AG09319 (cell line): ENCODE measurements at regions not wholly inside any gene's neighbourhood (a gene's known extent, or its start where the extent isn't known, plus 50 kb on each side); places are given as distances from the start of the nearest gene placed in this dataset.

Source experiments
- DNase-seq: peaks from one replicate; pipeline ENCODE4 v3.0.0-alpha.2; 2010; ENCODE audit warnings: low read depth; ENCODE audit errors: extremely low read depth
- TF ChIP-seq, protein P1 (sequence below): IDR thresholded peaks from 2 replicates; pipeline ENCODE4 v1.5.1; 2011; ENCODE audit warnings: low read depth, mild to moderate bottlenecking, inconsistent platforms, low read length, moderate library complexity

DNA sequence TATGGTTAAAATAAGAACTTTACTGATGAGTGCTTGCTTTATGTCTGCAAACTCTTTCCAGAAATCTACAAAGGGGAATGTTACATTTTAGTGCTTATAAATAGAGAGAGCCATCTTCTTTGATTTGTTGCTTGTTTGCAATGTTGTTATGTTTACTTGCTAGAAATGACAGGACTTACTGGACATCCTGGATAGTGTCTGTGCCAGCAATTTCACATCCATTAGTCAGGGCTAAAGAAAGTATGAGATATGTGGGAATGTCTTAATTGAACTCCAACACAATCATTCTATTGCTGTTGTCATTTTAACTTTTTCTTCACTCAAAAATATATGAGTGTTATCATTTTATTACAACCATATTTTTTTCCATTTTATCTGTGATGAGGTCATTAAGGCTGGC lies 453.2 kb downstream of the TNS3 start:
- DNase-seq: no peak
- TF ChIP-seq, protein P1, sequence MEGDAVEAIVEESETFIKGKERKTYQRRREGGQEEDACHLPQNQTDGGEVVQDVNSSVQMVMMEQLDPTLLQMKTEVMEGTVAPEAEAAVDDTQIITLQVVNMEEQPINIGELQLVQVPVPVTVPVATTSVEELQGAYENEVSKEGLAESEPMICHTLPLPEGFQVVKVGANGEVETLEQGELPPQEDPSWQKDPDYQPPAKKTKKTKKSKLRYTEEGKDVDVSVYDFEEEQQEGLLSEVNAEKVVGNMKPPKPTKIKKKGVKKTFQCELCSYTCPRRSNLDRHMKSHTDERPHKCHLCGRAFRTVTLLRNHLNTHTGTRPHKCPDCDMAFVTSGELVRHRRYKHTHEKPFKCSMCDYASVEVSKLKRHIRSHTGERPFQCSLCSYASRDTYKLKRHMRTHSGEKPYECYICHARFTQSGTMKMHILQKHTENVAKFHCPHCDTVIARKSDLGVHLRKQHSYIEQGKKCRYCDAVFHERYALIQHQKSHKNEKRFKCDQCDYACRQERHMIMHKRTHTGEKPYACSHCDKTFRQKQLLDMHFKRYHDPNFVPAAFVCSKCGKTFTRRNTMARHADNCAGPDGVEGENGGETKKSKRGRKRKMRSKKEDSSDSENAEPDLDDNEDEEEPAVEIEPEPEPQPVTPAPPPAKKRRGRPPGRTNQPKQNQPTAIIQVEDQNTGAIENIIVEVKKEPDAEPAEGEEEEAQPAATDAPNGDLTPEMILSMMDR: no peak

DNA sequence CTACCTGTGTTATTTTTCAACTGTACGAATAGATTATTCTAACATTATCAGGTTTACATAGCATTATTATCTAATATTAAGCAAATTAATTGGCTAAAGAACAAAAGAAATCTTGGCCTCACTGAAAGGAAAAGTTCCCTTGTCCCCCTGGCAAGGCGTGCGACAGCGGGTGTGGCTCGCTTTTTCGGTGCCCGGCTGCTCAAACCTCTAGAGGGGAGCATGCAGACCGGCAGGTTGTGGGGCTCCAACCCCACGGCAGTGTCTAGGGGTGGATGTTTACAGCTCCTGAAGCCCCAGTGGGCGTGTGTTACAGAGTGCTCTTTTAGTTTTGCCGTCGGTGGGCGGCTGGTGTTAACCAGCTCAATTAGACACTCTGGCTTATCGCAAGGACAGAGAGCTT lies 456.4 kb downstream of the TNS3 start:
- no peak for DNase-seq
- TF ChIP-seq, protein P1: no peak

DNA sequence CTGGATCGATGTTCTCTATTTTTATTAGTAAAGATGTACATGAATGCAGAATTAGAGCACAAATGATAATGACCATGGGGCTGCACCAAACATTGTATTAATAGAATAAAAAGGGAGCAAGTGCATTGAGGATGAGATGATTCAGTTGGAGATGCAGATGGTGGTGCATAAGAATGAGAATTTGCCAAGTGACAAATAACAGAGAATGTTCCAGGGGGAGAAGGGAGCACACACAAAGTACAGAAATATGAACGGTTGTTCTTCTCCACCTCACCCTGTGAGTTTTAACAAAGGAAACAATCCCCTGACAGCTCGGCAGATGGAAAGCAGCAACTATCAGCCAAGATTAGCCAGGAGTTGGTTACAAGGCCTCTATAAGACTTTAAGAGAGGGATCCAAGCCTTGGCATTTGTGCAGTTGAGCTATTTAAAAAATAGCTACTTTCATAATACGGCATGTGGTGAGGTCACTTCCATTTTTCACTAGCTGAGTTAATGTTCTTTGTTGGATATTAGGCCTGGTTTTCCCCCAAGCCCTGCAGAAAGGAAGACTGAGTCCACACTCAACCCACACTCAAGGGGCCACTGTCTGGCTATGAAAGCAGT lies 462.5 kb downstream of the TNS3 start:
- TF ChIP-seq, protein P1: no peak

DNA sequence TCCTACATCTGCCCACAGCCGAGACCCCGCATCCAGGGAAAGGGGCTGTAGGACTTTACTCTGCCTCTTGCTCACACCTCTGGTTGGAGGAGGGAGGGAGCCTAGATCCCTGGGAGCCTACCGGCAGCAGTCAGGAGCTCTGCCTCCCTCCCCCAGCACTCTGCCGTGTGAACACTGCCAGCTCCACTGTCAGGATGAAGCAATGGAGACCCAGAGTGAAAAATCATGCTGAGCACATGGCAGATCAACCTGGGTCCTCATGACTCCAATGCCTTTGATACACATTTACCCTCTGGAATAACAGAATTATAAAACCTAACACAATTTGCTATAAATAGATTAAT lies 477.7 kb downstream of the TNS3 start:
- TF ChIP-seq, protein P1: no peak
- no peak for DNase-seq

More for the DNA sequence above, 462.5 kb downstream of the TNS3 start:
- DNase-seq: no peak

DNA sequence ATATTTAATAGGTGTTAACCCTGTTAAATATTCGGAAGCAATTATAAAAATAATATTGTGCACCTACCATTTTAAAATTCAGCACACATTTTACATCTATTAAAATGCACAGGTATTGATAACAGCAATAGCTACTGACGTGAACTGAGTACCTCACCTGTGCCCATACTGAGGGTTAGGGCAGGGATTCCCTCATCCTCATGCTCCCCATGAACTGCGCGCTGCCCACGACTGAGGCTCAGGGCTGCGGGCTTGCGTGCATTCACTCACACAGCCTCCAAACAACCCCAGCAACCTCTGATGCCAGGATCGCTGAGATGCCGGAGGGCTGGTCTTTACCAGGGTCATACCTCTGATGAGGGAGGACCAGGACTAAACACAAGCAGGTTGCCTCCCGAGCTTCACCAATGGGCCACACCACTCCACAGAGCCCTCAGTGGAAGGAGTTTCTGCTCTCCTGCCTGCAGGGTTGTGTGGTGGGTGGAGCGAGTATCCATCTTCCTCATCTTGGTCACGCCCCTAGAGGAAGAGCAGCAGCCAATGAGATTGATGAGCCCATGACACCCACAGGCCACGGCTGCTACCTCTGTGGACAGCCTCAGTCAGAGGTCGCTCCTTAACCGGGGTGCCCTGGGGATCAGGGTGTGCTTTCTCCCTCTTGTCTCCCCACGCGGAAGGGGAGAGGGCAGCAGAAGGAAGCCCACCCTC lies 478.3 kb downstream of the TNS3 start:
- TF ChIP-seq, protein P1: no peak
- no peak for DNase-seq

DNA sequence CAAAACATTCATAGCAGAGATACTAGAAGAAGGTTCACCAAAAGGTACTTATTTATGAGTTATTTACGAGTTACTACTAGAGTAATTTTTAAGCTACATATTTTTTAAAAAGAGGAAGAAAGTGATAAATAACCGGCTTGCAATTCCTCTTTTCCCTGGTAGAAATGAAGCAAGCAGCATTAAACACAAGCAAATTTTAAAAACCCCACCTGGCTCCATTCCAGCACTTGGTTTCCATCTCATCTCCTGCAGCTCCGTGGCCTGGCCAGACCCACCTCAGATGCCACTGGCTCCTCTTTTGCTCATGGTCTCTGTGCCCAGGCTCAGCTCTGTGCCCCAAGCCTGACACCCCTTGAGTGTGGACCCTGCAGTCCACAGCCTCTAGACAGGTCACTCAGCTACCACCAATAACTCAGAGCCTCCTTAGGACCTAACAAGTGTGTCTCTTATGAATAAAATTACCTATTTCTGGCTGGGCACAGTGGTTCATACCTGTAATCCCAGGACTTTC lies 479.5 kb downstream of the TNS3 start:
- DNase-seq: no peak
- TF ChIP-seq, protein P1: no peak

DNA sequence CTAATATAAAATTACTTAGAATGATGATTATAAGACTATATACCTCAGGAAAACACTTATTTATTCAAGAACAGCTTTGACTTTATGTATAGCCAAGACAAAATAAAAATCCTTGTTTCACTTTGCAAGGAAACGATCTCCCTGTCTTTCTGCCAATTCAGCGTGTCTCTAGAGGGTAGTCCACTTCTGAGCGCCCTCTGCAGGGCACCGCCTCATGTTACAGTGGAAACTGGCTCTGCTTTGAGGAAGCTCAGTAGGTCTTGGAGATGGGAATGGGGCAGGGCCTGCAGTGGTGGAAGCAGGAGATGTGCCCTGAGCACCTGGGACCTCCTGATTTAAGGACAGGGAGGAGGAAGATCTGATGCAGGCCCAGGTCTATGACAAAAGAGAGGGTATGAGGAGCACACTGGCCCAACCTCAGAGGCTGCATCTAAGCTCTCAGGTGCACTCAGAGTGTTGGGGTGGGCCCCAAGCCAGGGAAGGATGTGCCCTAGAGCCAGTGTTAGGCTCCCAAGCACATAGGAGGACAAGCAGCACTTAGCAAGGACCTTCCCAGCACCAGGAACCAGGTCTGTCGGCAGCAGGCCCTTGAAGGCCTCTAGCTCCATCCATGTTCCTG lies 481.0 kb downstream of the TNS3 start:
- TF ChIP-seq, protein P1: peak; percentile 73
- DNase-seq: peak; percentile 14
